ENCODE measurements at regions not wholly inside any gene's neighbourhood (a gene's known extent, or its start where the extent isn't known, plus 50 kb on each side); places are given as distances from the start of the nearest gene placed in this dataset.
A peak's percentile ranks its signal among the peaks of the same experiment; 100 is the strongest.

DNA sequence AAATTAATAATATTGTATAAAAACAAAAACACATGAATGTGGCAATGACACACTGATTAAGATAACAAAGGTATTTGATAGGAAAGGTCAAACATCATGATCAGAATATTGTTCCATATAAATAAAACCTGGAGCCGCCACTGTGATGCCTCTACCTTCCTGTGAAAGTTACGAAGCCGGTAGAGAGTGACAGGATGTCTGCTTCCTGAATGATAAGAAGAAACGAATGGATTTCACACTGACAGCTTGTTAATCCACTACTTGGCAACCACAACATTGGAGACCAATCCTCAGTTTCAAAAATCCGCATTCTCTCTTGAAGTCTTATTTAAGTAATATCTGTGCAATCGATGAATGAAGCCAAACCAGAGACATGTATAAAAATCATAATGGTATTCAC is 315.1 kb downstream of the HDGFL1 start:
- H3K4me3 ChIP-seq, result no peak overlapping the region
- no peaks in the 10 kb centered on the region for H3K36me3 ChIP-seq
- 69% methylated on average over 6 of the region's 6 CpGs for WGBS
- DNase-seq (ENCODE audit: low spot score in 2 of 2), result no peak
- H3K27ac ChIP-seq, result no peak overlapping the region
- H3K4me1 ChIP-seq, result peaks cover 11% of the 10 kb centered on the region
- no peaks in the 10 kb centered on the region for H3K27me3 ChIP-seq
- no peak for TF ChIP-seq POLR2A (IDR thresholded peaks at IDR 0.05)
- no peak for TF ChIP-seq POLR2AphosphoS5 (IDR thresholded peaks at IDR 0.05)
- TF ChIP-seq, protein P1, sequence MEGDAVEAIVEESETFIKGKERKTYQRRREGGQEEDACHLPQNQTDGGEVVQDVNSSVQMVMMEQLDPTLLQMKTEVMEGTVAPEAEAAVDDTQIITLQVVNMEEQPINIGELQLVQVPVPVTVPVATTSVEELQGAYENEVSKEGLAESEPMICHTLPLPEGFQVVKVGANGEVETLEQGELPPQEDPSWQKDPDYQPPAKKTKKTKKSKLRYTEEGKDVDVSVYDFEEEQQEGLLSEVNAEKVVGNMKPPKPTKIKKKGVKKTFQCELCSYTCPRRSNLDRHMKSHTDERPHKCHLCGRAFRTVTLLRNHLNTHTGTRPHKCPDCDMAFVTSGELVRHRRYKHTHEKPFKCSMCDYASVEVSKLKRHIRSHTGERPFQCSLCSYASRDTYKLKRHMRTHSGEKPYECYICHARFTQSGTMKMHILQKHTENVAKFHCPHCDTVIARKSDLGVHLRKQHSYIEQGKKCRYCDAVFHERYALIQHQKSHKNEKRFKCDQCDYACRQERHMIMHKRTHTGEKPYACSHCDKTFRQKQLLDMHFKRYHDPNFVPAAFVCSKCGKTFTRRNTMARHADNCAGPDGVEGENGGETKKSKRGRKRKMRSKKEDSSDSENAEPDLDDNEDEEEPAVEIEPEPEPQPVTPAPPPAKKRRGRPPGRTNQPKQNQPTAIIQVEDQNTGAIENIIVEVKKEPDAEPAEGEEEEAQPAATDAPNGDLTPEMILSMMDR (IDR thresholded peaks at IDR 0.05), result no peak
- no peak for TF ChIP-seq EP300 (IDR thresholded peaks at IDR 0.05)
- no peaks in the 10 kb centered on the region for H3K9me3 ChIP-seq

DNA sequence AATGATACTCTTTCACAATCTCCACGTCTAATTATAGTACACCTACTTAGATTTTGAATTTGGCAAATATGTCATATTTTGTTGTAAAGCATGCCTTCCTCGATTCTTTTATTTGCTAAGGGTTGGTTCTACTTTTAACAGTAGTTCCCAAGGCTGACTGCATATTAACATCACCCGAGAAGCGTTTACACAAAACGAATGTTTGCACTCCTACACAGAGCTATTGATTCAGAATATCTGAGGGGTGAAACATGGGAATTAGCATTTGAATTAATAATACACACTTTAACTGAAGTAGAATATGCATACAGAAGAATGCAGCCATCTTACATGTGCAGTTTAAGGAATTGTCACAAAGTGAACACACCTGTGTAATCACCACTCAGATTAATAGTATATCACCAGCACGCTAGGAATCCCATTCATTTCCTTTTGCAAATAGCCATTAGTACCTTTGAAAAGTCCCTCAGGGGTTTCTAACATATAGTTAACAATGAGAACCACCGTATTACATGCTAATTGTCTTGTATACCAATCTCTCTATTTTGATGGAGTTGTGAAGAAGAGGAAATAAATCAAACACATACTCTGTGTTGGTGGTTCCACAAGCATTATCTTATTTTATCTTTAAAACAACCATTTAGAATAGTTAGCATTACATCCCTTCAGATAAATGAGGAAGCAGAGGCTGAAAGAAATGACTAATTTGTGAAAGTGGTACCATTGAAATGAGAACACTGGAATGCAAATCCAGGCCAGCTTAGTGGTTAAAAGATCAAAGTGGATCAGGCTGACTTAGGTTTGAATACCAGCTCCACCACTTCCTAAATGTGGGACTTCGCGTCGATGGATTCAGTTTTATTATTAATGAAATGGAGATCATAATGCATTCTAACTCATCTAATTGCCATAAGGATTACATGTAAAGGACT is 317.6 kb downstream of the HDGFL1 start:
- H3K9me3 ChIP-seq, result no peaks in the 10 kb centered on the region

GRCh38 chr6:22888163-22888752 is 318.9 kb downstream of the HDGFL1 start:
- Histone ChIP-seq H3K4me1 (peaks cover 8% of the 10 kb centered on the region), H3K36me3 (no peaks in the 10 kb centered on the region), H3K27me3 (no peaks in the 10 kb centered on the region), H3K27ac (no peak overlapping the region), H3K4me3 (no peak overlapping the region), H3K9me3 (no peaks in the 10 kb centered on the region)
- no peak for DNase-seq (ENCODE audit: low spot score in 2 of 2)
- TF ChIP-seq EP300 (IDR thresholded peaks at IDR 0.05), result no peak
- no peak for TF ChIP-seq POLR2AphosphoS5 (IDR thresholded peaks at IDR 0.05)
- TF ChIP-seq, protein P1 (IDR thresholded peaks at IDR 0.05), result no peak
- no peak for TF ChIP-seq POLR2A (IDR thresholded peaks at IDR 0.05)
- 33% methylated on average over 3 of the region's 3 CpGs for whole genome bisulfite sequencing

More for the DNA sequence above, 317.6 kb downstream of the HDGFL1 start:
- no peak for DNase-seq (ENCODE audit: low spot score in 2 of 2)
- Histone ChIP-seq H3K4me1 (peaks cover 4% of the 10 kb centered on the region), H3K4me3 (no peak overlapping the region), H3K27me3 (no peaks in the 10 kb centered on the region), H3K27ac (no peak overlapping the region), H3K36me3 (no peaks in the 10 kb centered on the region)
- WGBS, result 81% methylated on average over 10 of the region's 10 CpGs
- TF ChIP-seq POLR2AphosphoS5 (IDR thresholded peaks at IDR 0.05), result no peak
- no peak for TF ChIP-seq POLR2A (IDR thresholded peaks at IDR 0.05)
- no peak for TF ChIP-seq EP300 (IDR thresholded peaks at IDR 0.05)
- TF ChIP-seq, protein P1 (IDR thresholded peaks at IDR 0.05), result no peak

DNA sequence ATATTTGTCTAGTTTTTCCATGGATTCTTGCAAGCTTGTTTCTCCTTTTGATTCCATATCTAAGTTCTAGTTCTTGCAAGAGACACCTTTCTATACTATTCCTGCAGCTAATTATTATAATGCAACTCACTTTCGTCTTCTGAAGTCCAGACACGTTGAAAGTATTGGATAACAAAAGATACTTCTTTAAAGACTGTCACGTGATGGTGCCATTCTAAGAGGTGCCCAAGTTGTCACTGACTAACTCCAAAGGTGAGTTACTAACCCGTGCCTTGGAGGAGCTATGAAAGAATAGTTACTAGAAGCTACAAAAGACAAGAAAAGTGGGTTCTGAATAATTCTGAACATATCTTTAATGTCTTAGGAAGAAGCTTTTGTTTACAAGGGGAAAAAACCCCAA is 322.6 kb downstream of the HDGFL1 start:
- Histone ChIP-seq H3K36me3 (no peaks in the 10 kb centered on the region), H3K4me3 (no peak overlapping the region), H3K9me3 (no peaks in the 10 kb centered on the region), H3K4me1 (peaks cover 8% of the 10 kb centered on the region), H3K27ac (peak overlapping the region; percentile 65), H3K27me3 (no peaks in the 10 kb centered on the region)
- no peak for TF ChIP-seq POLR2AphosphoS5 (IDR thresholded peaks at IDR 0.05)
- TF ChIP-seq, protein P1 (IDR thresholded peaks at IDR 0.05), result no peak
- no peak for TF ChIP-seq POLR2A (IDR thresholded peaks at IDR 0.05)
- no peak for TF ChIP-seq EP300 (IDR thresholded peaks at IDR 0.05)
- DNase-seq (ENCODE audit: low spot score in 2 of 2), result no peak
- 77% methylated on average over 4 of the region's 4 CpGs for WGBS

DNA sequence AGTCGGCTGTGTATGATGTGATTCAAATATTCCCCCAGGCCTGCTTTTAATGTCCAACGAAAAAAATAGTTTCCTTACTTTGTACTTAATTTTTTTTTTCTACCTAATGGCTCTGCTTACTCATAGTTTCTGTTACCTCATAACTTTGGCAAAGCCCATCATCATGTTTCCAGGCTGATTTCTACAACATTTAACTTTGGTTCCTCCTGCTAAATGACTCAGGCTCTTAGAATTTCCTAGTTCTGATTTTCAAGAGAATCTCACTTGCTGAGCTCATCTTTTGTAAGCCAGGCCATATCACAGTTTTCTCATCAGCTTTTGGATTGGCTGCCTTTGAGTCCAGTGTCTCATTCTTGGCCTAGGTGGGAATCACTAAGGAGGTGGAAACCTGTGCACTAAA is 323.1 kb downstream of the HDGFL1 start:
- H3K4me3 ChIP-seq, result no peak overlapping the region
- H3K27ac ChIP-seq, result peak overlapping the region; percentile 65
- H3K4me1 ChIP-seq, result peaks cover 8% of the 10 kb centered on the region
- DNase-seq (ENCODE audit: low spot score in 2 of 2), result no peak
- WGBS, result 25% methylated on average over 2 of the region's 2 CpGs
- no peaks in the 10 kb centered on the region for H3K27me3 ChIP-seq
- H3K9me3 ChIP-seq, result no peaks in the 10 kb centered on the region
- TF ChIP-seq, protein P1 (IDR thresholded peaks at IDR 0.05), result no peak
- TF ChIP-seq EP300 (IDR thresholded peaks at IDR 0.05), result no peak
- no peak for TF ChIP-seq POLR2A (IDR thresholded peaks at IDR 0.05)
- TF ChIP-seq POLR2AphosphoS5 (IDR thresholded peaks at IDR 0.05), result no peak
- H3K36me3 ChIP-seq, result no peaks in the 10 kb centered on the region
